AG09309 (cell line): ENCODE measurements at regions not wholly inside any gene's neighbourhood (a gene's known extent, or its start where the extent isn't known, plus 50 kb on each side); places are given as distances from the start of the nearest gene placed in this dataset.

Experiments used
- DNase-seq: peaks from one replicate; pipeline ENCODE4 v3.0.0-alpha.2; 2010; ENCODE audit warnings: low read depth
- H3K4me3 ChIP-seq: 2 replicates; pipeline ENCODE4 v1.5.1; 2011; ENCODE audit warnings: mild to moderate bottlenecking, low read depth, low read length, moderate library complexity; ENCODE audit not compliant: control insufficient read depth
- TF ChIP-seq, protein P1 (sequence below): IDR thresholded peaks from 2 replicates; pipeline ENCODE4 v1.5.1; 2011; ENCODE audit warnings: mild to moderate bottlenecking, low read depth, low read length, inconsistent platforms; ENCODE audit not compliant: insufficient read depth, control insufficient read depth; ENCODE audit errors: missing control alignments

DNA sequence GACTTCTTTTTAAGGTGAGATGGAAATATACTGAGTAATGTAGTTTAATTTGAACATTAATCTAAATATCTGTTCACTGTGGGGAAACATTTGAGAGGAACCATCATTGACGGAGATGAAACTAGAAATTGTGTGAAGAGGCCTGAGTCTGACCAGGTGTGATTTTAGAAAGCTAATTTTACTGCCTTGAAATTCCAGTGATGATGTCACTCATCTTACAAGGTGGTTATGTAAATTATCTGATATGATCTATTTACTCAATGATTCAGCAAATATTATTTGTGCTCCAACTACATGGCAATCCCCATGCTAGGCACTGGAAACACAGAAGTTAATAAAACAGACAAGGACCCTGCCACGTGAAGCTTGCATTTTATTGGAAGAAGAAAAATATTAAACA, 435.7 kb upstream of the DCN start:
- DNase-seq: no peak
- TF ChIP-seq, protein P1, sequence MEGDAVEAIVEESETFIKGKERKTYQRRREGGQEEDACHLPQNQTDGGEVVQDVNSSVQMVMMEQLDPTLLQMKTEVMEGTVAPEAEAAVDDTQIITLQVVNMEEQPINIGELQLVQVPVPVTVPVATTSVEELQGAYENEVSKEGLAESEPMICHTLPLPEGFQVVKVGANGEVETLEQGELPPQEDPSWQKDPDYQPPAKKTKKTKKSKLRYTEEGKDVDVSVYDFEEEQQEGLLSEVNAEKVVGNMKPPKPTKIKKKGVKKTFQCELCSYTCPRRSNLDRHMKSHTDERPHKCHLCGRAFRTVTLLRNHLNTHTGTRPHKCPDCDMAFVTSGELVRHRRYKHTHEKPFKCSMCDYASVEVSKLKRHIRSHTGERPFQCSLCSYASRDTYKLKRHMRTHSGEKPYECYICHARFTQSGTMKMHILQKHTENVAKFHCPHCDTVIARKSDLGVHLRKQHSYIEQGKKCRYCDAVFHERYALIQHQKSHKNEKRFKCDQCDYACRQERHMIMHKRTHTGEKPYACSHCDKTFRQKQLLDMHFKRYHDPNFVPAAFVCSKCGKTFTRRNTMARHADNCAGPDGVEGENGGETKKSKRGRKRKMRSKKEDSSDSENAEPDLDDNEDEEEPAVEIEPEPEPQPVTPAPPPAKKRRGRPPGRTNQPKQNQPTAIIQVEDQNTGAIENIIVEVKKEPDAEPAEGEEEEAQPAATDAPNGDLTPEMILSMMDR: no peak
- H3K4me3 ChIP-seq: no peak overlapping the region

GRCh38 chr12:91617818-91618217, 435.2 kb upstream of the DCN start:
- TF ChIP-seq, protein P1: no peak
- no peak overlapping the region for H3K4me3 ChIP-seq
- DNase-seq: no peak

DNA sequence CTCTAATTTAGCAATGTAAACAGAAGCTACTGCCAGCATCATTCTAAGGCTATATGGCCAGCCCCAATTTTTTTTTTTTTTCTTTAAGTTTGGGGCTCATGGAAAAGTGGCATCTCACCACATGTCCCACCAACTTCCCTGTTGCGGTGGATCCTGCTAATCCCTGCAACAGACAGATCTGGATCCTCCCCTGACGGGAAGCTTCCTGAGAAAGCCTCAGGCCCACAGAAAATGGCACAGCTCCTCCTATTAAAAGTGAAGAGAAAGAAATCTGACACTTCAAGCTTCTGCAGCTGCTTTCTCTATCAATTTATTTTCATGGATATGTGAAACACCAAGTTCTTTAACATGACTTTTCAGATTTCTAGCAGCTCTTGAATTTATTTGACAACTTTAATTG, 433.8 kb upstream of the DCN start:
- DNase-seq: no peak
- TF ChIP-seq, protein P1: no peak
- no peak overlapping the region for H3K4me3 ChIP-seq

DNA sequence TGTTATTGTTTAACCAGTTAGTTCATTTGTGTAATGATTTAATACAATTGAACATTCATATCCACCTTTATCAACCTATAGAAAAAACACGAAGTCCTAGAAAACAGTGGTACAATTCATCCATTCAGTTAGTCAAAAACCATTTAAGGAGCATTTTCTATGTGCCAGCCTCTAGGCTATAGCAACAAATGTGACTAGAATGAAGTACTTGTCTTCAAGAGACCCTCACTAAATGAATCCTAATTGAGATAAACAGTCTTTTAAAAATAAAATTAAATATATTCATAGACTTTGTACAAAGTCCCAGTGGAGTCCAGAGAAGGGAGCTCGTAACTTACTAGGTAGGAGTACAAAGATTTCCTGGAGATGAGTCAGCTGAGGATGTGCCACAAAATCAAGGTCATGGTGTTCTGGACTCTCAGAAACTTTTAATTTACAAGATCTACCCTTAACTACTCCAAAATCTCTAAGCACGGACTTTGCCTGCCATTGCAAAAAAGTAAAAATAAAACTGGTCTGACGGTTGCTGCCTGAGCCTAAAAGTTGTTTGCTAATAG, 430.7 kb upstream of the DCN start:
- TF ChIP-seq, protein P1: no peak
- DNase-seq: no peak
- H3K4me3 ChIP-seq: no peak overlapping the region

- H3K4me3 ChIP-seq: no peak overlapping the region
- TF ChIP-seq, protein P1: no peak
- DNase-seq: no peak
Observed at GRCh38 chr12:91610561-91610960, 427.9 kb upstream of the DCN start.

DNA sequence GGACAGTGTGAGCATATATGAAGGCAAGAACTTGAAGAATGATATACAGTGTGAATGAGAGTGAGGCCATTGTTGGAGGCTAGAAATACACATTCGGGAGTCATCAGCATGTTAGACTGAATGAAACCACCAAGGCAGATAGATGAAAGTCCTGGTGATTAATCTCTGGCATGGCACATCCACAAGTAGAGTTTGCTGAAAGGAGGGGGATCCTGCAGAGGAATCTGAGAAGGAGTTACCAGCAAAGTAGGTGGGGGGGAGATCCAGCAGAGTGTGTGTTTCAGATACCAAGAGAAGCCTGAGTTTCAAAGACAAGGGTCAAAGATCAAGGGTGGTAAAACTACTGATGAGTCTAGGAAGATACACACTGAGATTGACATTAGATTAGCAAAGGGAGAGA, 426.7 kb upstream of the DCN start:
- DNase-seq: no peak
- no peak overlapping the region for H3K4me3 ChIP-seq
- TF ChIP-seq, protein P1: no peak

- DNase-seq: no peak
- TF ChIP-seq, protein P1: no peak
Observed at GRCh38 chr12:91608542-91608941, 425.9 kb upstream of the DCN start.

More at GRCh38 chr12:91608542-91608941, 425.9 kb upstream of the DCN start:
- H3K4me3 ChIP-seq: no peak overlapping the region
